Gastrocnemius medialis (tissue), 4 donors: ENCODE measurements at regions not wholly inside any gene's neighbourhood (a gene's known extent, or its start where the extent isn't known, plus 50 kb on each side); places are given as distances from the start of the nearest gene placed in this dataset.

Experiments used
- ATAC-seq, 2 donors: fragments of 150-250 bp; one replicate each; pipeline ENCODE4 v1.9.1; 2016
- DNase-seq, 2 donors: peaks; one replicate each; pipeline ENCODE4 v3.0.0-alpha.2; 2019
- H3K27ac ChIP-seq, 4 donors: fragments of 200-600 bp; sonication (generic); 1 replicate in 1 of 4; 2 replicates in 3 of 4; pipeline ENCODE4 v1.5.1; 2016 to 2018; ENCODE audit warnings: mild to moderate bottlenecking in 2 of 4, moderate library complexity in 1 of 4
- H3K27me3 ChIP-seq, 3 donors: fragments of 200-600 bp; sonication (generic) in 2 of 3; 1 replicate in 1 of 3; 2 replicates in 2 of 3; pipeline versions ENCODE4 v1.5.1 to v1.6.0; 2016 to 2019; ENCODE audit warnings: mild to moderate bottlenecking in 1 of 3, moderate library complexity in 1 of 3
- H3K36me3 ChIP-seq, 2 donors: fragments of 200-600 bp; sonication (generic) in 1 of 2; one replicate each; pipeline ENCODE4 v1.5.1; 2017 to 2018
- H3K4me1 ChIP-seq, 2 donors: fragments of 200-600 bp; sonication (generic) in 1 of 2; one replicate each; pipeline ENCODE4 v1.5.1; 2016 to 2017; ENCODE audit warnings: mild to moderate bottlenecking in 2 of 2
- H3K4me3 ChIP-seq, 4 donors: fragments of 200-600 bp; sonication (generic) in 3 of 4; 1 replicate in 1 of 4; 2 replicates in 3 of 4; pipeline ENCODE4 v1.5.1; 2016 to 2019; ENCODE audit warnings: mild to moderate bottlenecking in 2 of 4
- H3K9me3 ChIP-seq, 3 donors: fragments of 200-600 bp; sonication (generic) in 2 of 3; 1 replicate in 1 of 3; 2 replicates in 2 of 3; pipeline ENCODE4 v1.5.1; 2016 to 2019
- POLR2A ChIP-seq, 2 donors: fragments of 450-650 bp; IDR thresholded peaks; one replicate each; pipeline ENCODE4 v1.6.1; 2017; ENCODE audit warnings: antibody characterized with exemption in 2 of 2, mild to moderate bottlenecking in 2 of 2, moderate library complexity in 2 of 2
- in situ Hi-C, 4 donors: fragments of 200-750 bp; cut with MboI; loops; one replicate each; pipeline versions ENCODE4 v1.15.0 to v1.8.0; 2017; ENCODE audit warnings: low sequenced_read_pairs in 4 of 4
- intact Hi-C: fragments of 100-400 bp; cut with DNase I; formaldehyde crosslinking; loops from one replicate; pipeline ENCODE4 v1.15.1; 2023; ENCODE audit warnings: low total_unique reads
- TF ChIP-seq, protein P1 (sequence below), 5 experiments: fragments of 450-650 bp in 3 of 5; fragments of 200-600 bp in 2 of 5; sonication (generic) in 2 of 5; IDR thresholded peaks in 4 of 5; conservative IDR thresholded peaks in 1 of 5; 1 replicate in 4 of 5; 2 replicates in 1 of 5; pipeline ENCODE4 v1.5.1; 2016 to 2019; ENCODE audit warnings: antibody characterized with exemption in 5 of 5, mild to moderate bottlenecking in 3 of 5, moderate library complexity in 3 of 5

DNA sequence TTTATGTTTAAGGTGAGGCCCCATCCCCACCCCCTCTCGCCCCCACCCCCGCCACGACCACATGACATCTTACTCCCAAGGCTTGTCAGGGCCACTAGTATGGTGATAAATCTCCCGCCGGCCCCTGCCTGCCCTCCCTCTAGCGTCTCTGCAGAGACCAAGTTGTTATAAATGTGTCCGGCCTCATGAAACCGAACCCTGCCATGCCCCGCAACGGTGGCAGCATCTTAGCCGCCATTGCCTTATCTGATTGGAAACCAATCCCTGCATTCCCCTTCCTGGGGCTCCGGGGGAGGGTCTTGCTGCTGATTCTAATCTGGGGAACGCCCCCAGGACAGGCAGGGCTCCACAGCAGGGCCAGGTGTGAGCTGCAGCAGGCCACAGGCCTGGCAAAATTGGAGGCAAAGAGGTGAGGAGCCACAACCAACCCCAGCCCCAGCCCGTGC, 352.4 kb downstream of the C16orf95 start:
- Histone ChIP-seq H3K9me3 (no peaks in the 10 kb centered on the region), H3K27ac (no peak overlapping the region), H3K36me3 (no peaks in the 10 kb centered on the region), H3K4me3 (no peak overlapping the region), H3K27me3 (peaks cover 6 to 16% (median 15%) of the 10 kb centered on the region in 3 donors), H3K4me1 (no peaks in the 10 kb centered on the region)
- TF ChIP-seq POLR2A (IDR thresholded peaks at IDR 0.05): no peak
- TF ChIP-seq, protein P1, sequence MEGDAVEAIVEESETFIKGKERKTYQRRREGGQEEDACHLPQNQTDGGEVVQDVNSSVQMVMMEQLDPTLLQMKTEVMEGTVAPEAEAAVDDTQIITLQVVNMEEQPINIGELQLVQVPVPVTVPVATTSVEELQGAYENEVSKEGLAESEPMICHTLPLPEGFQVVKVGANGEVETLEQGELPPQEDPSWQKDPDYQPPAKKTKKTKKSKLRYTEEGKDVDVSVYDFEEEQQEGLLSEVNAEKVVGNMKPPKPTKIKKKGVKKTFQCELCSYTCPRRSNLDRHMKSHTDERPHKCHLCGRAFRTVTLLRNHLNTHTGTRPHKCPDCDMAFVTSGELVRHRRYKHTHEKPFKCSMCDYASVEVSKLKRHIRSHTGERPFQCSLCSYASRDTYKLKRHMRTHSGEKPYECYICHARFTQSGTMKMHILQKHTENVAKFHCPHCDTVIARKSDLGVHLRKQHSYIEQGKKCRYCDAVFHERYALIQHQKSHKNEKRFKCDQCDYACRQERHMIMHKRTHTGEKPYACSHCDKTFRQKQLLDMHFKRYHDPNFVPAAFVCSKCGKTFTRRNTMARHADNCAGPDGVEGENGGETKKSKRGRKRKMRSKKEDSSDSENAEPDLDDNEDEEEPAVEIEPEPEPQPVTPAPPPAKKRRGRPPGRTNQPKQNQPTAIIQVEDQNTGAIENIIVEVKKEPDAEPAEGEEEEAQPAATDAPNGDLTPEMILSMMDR (IDR thresholded peaks at IDR 0.05 in 4 of 5, conservative IDR thresholded peaks at IDR 0.05 in 1 of 5): no peak
- intact Hi-C loops: no loop called here
- ATAC-seq (no peak), DNase-seq (no peak)
- in situ Hi-C loops: no loop called here

DNA sequence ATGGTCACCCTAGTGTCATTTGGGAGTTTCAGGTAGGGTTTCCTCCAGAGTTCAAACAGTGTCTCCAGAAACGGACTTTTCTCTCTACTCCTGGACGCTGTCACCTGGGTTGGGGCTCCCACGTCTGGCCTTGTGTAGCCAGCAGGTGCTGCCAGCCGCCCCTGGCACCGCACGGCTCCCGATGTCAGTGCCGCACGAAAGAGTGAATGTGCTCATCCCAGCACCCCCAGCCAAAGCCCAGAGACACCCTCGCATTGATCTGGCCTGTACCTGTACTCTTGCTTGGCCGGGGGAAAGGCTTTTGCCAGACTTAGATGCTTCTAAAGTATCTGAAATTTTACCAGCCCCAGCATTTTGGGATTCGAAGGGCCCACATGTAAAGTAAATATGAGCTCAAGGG, 351.9 kb downstream of the C16orf95 start:
- intact Hi-C loops: no loop called here
- H3K27me3 ChIP-seq: peaks cover under 1 to 15% (median 13%) of the 10 kb centered on the region in 3 donors
- TF ChIP-seq, protein P1 (IDR thresholded peaks at IDR 0.05 in 4 of 5, conservative IDR thresholded peaks at IDR 0.05 in 1 of 5): no peak
- TF ChIP-seq POLR2A (IDR thresholded peaks at IDR 0.05): no peak

DNA sequence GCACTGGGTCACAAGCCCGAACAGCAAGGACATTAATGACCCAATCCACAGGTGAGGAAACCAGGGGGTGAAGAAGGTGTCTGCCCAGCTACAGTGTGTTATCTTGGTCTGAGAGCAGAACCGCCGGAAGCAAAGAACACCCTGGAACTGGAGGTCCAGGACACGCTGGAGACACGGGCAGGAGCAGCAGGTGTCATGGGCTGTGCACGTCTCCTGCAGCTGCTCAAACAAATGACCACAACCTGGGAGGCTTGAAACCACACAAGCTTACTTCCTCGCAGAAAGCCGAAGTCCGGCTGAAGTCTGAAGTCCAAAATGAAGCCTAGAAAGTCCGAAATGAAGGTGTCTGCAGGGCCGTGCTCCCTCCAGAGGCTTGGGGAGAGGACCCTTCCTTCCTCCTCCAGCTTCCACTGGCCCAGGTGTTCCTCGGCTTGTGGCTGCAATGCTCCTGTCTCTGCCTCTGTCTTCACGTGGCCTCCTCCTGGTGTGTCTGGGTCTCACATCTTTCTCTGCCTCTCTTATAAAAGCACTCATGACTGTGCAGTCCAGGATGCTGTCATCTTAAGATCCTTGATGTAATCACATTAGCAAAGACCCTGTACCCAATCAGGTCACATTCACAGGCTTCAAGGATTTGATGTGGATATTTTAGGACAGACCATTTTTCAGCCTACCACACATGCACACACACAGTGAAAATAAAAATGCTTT, 351.2 kb downstream of the C16orf95 start:
- DNase-seq: no peak

More for the DNA sequence above, 351.9 kb downstream of the C16orf95 start:
- Histone ChIP-seq H3K4me1 (no peaks in the 10 kb centered on the region), H3K9me3 (no peaks in the 10 kb centered on the region), H3K36me3 (no peaks in the 10 kb centered on the region), H3K4me3 (no peak overlapping the region), H3K27ac (no peak overlapping the region)
- in situ Hi-C loops: no loop called here
- ATAC-seq (no peak), DNase-seq (no peak)

DNA sequence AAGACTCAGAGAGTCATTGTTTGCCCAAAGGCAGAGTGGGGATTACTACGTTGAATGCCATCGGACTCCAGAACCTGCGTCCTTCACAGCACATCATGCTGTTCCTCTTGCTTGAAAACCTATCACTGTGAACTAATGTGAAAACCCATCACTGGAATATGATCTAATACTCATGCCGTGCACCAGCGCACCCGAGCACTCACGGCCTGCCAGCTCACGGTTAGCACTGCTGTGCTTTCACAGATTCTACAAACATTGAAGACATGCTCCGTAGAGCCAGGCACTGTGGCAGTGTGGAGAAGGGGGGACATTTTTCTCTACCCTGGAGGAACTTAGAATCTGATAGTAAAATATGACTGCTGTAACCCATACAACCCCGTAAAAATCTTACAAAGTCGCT, 350.4 kb downstream of the C16orf95 start:
- no peak for DNase-seq
- Histone ChIP-seq H3K4me1 (no peaks in the 10 kb centered on the region), H3K27me3 (peaks cover 0 to 10% (median 4%) of the 10 kb centered on the region in 3 donors), H3K27ac (no peak overlapping the region), H3K4me3 (no peak overlapping the region), H3K9me3 (no peaks in the 10 kb centered on the region), H3K36me3 (no peaks in the 10 kb centered on the region)
- in situ Hi-C loops (no loop called here), intact Hi-C loops (no loop called here)
- TF ChIP-seq, protein P1 (IDR thresholded peaks at IDR 0.05 in 4 of 5, conservative IDR thresholded peaks at IDR 0.05 in 1 of 5): no peak
- no peak for TF ChIP-seq POLR2A (IDR thresholded peaks at IDR 0.05)
- ATAC-seq: no peak

More for the DNA sequence above, 351.2 kb downstream of the C16orf95 start:
- no peak for ATAC-seq
- Histone ChIP-seq H3K4me1 (no peaks in the 10 kb centered on the region), H3K27ac (no peak overlapping the region), H3K9me3 (no peaks in the 10 kb centered on the region), H3K4me3 (no peak overlapping the region), H3K27me3 (peaks cover 0 to 14% (median 11%) of the 10 kb centered on the region in 3 donors), H3K36me3 (no peaks in the 10 kb centered on the region)
- intact Hi-C loops (no loop called here), in situ Hi-C loops (no loop called here)
- TF ChIP-seq, protein P1 (IDR thresholded peaks at IDR 0.05 in 4 of 5, conservative IDR thresholded peaks at IDR 0.05 in 1 of 5): no peak
- TF ChIP-seq POLR2A (IDR thresholded peaks at IDR 0.05): no peak
